Ovary (tissue), 7 donors: ENCODE measurements at regions not wholly inside any gene's neighbourhood (a gene's known extent, or its start where the extent isn't known, plus 50 kb on each side); places are given as distances from the start of the nearest gene placed in this dataset.

Experiments
- DNase-seq, 5 donors: peaks; one replicate each; pipeline ENCODE4 v3.0.0-alpha.2; 2019 to 2020
- H3K27ac ChIP-seq, 2 donors: fragments of 200-600 bp; one replicate each; pipeline versions ENCODE4 v1.5.1 to v1.8.0; 2019 to 2022
- H3K27me3 ChIP-seq: fragments of 200-600 bp; one replicate; pipeline ENCODE4 v1.8.0; 2022
- H3K36me3 ChIP-seq: fragments of 200-600 bp; sonication (generic); one replicate; pipeline ENCODE4 v1.5.1; 2019
- H3K4me1 ChIP-seq: one replicate; pipeline ENCODE4 v1.8.1; 2013; ENCODE audit warnings: mild to moderate bottlenecking, moderate library complexity; ENCODE audit not compliant: insufficient read depth
- H3K4me3 ChIP-seq: fragments of 200-600 bp; sonication (generic); one replicate; pipeline ENCODE4 v1.5.1; 2017
- H3K9me3 ChIP-seq, 2 donors: fragments of 200-600 bp in 1 of 2; sonication (generic) in 1 of 2; one replicate each; pipeline versions ENCODE4 v1.5.1 to v1.8.1; 2013 to 2019; ENCODE audit warnings: mild to moderate bottlenecking in 1 of 2, moderate library complexity in 1 of 2
- EP300 ChIP-seq: sonication (generic); formaldehyde crosslinking; IDR thresholded peaks from one replicate; pipeline ENCODE4 v1.6.1; 2017; ENCODE audit warnings: antibody characterized with exemption
- POLR2A ChIP-seq: fragments of 450-650 bp; IDR thresholded peaks from one replicate; pipeline ENCODE4 v1.6.1; 2017; ENCODE audit warnings: antibody characterized with exemption, mild to moderate bottlenecking, moderate library complexity
- WGBS, 3 donors: extraction: QIAGEN DNeasy Blood & Tissue Kit in 1 of 3; methylation state at CpG; one replicate each; pipeline versions ENCODE4 v1.1.5 to v1.1.7; 2013 to 2017; 5-methylcytosine and 5-hydroxymethylcytosine counted together
- intact Hi-C, 4 donors: fragments of 100-400 bp; cut with DNase I; formaldehyde crosslinking; loops; one replicate each; pipeline versions ENCODE4 v1.11.0 to v1.15.1; 2022 to 2023
- TF ChIP-seq, protein P1 (sequence below), 3 donors: fragments of 450-650 bp in 2 of 3; fragments of 200-600 bp in 1 of 3; IDR thresholded peaks; one replicate each; pipeline versions ENCODE4 v1.5.1 to v1.8.0; 2016 to 2022; ENCODE audit warnings: antibody characterized with exemption in 3 of 3, mild to moderate bottlenecking in 1 of 3
- donor health status: DM: no; HTN: no; CAD: no; lungs with moderate emphysema.
- donor health status: DM: no; HTN: no; CAD: no.
- donor health status: Bipolar disorder and iron deficiency.
- donor health status: DM: no; HTN: no; CAD: no.
- donor health status: DM: yes; HTN: yes; CAD: no.

DNA sequence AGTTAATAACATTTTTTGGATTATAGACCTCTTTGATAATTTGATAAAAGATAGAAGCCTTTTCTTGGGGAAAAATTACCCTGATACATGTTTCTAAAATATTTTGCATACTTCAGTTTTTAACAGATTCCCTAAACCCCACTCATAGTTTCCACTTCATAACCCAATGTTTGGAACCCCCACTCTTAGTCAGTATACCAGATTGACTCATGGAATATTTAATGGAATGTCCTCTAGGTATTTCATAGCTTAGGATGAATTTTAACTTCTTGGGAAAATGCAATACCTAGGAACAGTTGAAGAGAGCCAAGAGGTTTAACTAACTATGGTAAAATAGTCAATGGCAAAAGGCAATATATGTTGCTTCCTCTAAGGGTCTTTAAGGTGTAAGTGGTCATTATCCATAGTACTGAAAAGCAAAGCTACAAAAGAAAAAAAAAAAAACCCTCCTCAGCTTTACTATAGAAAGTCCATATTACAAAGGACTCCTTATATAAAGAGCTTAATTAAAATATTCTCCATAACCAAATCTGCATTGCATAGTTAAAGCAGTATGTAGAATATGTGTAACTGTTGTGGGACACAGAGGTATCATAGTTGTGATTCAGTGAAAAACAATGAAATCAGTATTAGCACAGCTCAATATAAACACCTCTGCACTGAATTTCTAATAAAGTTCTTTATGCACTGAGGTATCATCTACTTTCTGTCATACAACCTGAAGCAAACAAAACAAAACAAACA, 159.9 kb downstream of the PCDH7 start:
- intact Hi-C loops, result loop anchor here in 1 of 4 donors (1.0 kb wide), 1 partner anchor 10 kb away; no protein-coding TSS in a partner anchor
- no peaks in the 10 kb centered on the region for H3K4me1 ChIP-seq
- no peak for DNase-seq
- TF ChIP-seq, protein P1, sequence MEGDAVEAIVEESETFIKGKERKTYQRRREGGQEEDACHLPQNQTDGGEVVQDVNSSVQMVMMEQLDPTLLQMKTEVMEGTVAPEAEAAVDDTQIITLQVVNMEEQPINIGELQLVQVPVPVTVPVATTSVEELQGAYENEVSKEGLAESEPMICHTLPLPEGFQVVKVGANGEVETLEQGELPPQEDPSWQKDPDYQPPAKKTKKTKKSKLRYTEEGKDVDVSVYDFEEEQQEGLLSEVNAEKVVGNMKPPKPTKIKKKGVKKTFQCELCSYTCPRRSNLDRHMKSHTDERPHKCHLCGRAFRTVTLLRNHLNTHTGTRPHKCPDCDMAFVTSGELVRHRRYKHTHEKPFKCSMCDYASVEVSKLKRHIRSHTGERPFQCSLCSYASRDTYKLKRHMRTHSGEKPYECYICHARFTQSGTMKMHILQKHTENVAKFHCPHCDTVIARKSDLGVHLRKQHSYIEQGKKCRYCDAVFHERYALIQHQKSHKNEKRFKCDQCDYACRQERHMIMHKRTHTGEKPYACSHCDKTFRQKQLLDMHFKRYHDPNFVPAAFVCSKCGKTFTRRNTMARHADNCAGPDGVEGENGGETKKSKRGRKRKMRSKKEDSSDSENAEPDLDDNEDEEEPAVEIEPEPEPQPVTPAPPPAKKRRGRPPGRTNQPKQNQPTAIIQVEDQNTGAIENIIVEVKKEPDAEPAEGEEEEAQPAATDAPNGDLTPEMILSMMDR (IDR thresholded peaks at IDR 0.05), result no peak
- TF ChIP-seq EP300 (no peak), POLR2A (no peak)
- no peaks in the 10 kb centered on the region for H3K27me3 ChIP-seq
- no peaks in the 10 kb centered on the region for H3K9me3 ChIP-seq
- no peaks in the 10 kb centered on the region for H3K36me3 ChIP-seq
- H3K27ac ChIP-seq, result no peak overlapping the region
- H3K4me3 ChIP-seq, result no peak overlapping the region

DNA sequence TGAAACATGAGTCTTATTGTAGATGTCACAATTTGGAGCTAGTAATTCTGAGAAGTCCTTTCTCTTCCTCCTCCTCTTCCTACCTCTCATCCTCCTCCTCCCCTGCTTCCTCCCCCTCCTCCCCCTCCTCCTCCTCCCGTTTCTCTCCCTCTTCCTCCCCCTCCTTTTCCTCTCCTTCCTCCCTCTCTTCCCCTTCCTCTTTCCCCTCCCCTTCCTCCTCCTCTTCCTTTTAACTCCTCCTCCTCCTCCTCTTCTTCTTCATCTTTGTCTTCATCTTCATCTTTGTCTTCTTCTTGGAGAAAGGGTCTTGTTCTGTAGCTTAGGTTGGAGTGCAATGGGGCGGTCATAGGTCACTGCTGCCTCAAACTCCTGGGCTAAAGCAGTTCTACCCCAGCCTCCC, 161.8 kb downstream of the PCDH7 start:
- DNase-seq, result no peak
- no peak for TF ChIP-seq EP300
- no peak for TF ChIP-seq POLR2A
- TF ChIP-seq, protein P1 (IDR thresholded peaks at IDR 0.05), result no peak
- Histone ChIP-seq H3K27ac (no peak overlapping the region), H3K9me3 (no peaks in the 10 kb centered on the region), H3K4me3 (no peak overlapping the region), H3K4me1 (no peaks in the 10 kb centered on the region), H3K36me3 (no peaks in the 10 kb centered on the region), H3K27me3 (no peaks in the 10 kb centered on the region)
- intact Hi-C loops, result no loop called here
- 73 to 76% (median 73%) methylated on average over 2 of the region's 2 CpGs for WGBS, 3 donors

DNA sequence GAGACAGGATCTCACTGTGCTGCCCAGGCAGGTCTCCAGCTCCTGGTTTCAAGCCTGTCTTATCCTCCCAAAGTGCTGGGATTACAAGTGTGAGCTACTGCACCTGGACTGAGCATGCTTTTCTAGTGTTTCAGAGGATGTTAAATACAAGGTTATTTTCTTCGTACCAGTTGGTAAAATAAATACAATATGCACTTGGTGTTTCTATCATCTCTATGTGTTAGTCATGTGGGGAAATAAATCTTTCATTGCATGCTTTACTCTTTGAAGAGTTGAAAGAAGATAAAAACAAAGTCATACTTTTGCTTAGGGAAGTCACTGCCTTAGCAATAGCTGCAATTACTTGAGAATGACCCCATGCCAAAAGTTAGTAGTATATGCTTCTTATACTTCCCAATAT, 162.3 kb downstream of the PCDH7 start:
- DNase-seq, result no peak
- Histone ChIP-seq H3K4me3 (no peak overlapping the region), H3K9me3 (no peaks in the 10 kb centered on the region), H3K36me3 (no peaks in the 10 kb centered on the region), H3K4me1 (no peaks in the 10 kb centered on the region), H3K27me3 (no peaks in the 10 kb centered on the region), H3K27ac (no peak overlapping the region)
- intact Hi-C loops, result no loop called here
- WGBS, 3 donors, result 64 to 89% (median 76%) methylated on average over 1 of the region's 1 CpG
- TF ChIP-seq, protein P1 (IDR thresholded peaks at IDR 0.05), result no peak

DNA sequence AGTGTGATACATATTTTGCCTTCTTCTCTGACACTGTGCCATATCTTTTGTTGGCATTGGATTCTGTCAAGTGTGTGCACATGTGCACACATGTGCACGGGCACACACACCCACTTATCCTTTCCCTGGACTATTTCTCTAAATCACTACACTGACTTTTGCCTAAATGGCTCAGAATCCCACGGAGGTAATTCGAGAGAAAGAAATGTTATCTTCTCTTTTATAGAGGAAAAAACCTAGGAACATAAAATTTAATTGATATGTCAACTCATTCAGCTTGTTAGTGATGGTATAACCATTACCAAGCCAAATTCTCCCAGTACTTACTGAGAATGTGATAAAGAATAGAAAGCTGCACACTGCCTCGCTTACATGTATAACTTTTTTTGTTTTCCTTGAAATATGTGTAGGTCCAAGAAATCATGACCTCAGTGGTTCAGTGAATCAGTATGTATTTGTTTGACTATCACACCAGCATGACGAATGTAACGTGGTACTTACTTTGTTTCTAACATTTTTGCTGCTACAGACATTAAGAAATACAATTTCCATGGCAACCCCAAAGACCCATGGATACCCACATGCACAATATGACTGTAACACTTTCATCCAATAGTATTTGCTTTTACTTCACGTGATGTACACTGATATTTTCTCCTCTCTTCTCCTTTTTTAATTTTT, 163.0 kb downstream of the PCDH7 start:
- no peak overlapping the region for H3K27ac ChIP-seq
- no peak overlapping the region for H3K4me3 ChIP-seq
- H3K4me1 ChIP-seq, result no peaks in the 10 kb centered on the region
- DNase-seq, result no peak
- no peaks in the 10 kb centered on the region for H3K36me3 ChIP-seq
- WGBS, 3 donors, result 72 to 83% (median 75%) methylated on average over 7 of the region's 7 CpGs
- H3K27me3 ChIP-seq, result no peaks in the 10 kb centered on the region
- H3K9me3 ChIP-seq, result no peaks in the 10 kb centered on the region
- intact Hi-C loops, result no loop called here
- TF ChIP-seq, protein P1 (IDR thresholded peaks at IDR 0.05), result no peak
- TF ChIP-seq POLR2A (no peak), EP300 (no peak)
